ENCODE measurements at regions not wholly inside any gene's neighbourhood (a gene's known extent, or its start where the extent isn't known, plus 50 kb on each side); places are given as distances from the start of the nearest gene placed in this dataset.
"Not testable (repeated sequence)": the region's sequence is repeated elsewhere in the genome, so short reads cannot be mapped to it uniquely, and the experiment has no call there.

DNA sequence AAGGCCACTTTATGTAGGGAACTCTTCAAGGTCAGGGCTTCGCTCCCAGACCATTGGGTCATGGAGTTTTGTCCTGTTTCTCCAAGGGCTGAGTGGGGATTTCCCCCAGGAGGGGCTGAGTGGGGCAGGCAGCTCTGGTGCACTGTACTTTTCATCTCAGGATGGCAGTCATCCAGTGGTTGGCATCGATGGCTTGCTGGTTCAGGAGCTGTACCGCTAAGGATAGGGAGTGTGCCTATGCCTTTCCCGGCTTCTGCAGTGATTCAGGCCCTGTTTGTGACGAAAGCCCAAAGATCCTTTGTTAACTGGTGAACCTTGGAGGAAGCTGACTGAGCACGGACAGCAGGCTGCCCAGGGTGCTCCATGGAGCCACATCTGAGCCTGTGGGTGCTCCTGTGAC lies 100.1 kb upstream of the GADD45A start:
- no peak for DNase-seq (ENCODE audit: low read depth in 2 of 2)

- DNase-seq (ENCODE audit: low read depth in 2 of 2), result no peak
Observed at GRCh38 chr1:67586596-67586995, 98.4 kb upstream of the GADD45A start.

GRCh38 chr1:67588178-67588855 lies 96.7 kb upstream of the GADD45A start:
- no peak for DNase-seq (ENCODE audit: low read depth in 2 of 2)

DNA sequence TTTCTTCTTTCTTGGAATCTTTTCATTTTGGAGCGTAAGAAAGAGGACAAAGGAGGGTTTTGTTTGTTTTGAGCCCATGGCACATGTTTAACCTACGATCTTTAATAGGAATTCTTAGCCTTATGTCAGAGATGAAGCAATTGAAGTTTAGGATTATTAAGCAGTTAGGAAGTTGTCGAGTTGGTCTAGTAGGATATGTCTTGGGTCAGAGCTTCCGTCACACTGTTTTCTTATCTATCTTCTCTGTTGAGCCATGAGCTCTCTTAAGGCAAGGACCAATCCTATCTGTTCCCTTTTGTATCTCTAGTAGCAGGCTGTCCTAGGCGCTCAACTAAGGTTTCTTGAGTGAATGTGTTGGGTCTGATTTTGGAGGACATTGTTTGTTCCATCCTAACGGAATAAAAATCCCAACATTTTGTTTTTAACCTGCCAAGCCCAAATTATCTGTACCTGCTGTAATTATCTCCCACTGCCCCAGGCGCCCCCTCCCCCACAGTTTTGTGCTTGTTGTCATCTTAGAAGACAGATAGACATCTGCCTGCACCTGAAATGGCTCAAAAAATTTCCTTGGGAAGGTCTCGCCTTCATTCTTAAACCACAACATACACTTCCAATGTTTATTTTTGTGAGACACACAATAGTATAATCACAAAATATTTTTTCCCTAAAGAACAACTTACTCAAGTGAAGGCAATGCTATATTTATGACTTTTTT lies 95.3 kb upstream of the GADD45A start:
- DNase-seq (ENCODE audit: low read depth in 2 of 2), result no peak

GRCh38 chr1:67590329-67590728 lies 94.7 kb upstream of the GADD45A start:
- no peak for DNase-seq (ENCODE audit: low read depth in 2 of 2)

GRCh38 chr1:67594764-67595163 lies 90.2 kb upstream of the GADD45A start:
- DNase-seq (ENCODE audit: low read depth in 2 of 2), result no peak

- DNase-seq (ENCODE audit: low read depth in 2 of 2), result no peak
Observed at GRCh38 chr1:67596674-67597073, 88.3 kb upstream of the GADD45A start.

DNA sequence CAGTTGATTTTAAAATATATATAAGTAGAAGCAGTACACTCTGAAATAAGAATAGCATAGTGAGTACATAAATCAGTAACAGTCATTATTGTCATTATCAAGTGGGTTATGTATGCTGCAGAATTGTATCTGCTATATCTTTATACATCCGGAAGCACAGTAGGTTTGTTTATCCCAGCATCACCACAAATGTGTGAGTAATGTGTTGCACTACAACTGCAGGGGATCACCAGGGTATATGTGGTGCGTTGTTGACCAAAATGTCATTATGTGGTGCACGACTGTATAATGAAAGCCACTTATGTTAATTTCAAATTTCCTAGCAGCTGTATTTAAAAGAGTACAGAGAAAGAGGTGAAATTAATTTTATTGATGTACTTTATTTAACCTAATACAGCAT lies 87.7 kb upstream of the GADD45A start:
- DNase-seq (ENCODE audit: low read depth in 2 of 2), result no peak

- DNase-seq (ENCODE audit: low read depth in 2 of 2), result no peak
Observed at GRCh38 chr1:67599085-67599484, 85.9 kb upstream of the GADD45A start.

DNA sequence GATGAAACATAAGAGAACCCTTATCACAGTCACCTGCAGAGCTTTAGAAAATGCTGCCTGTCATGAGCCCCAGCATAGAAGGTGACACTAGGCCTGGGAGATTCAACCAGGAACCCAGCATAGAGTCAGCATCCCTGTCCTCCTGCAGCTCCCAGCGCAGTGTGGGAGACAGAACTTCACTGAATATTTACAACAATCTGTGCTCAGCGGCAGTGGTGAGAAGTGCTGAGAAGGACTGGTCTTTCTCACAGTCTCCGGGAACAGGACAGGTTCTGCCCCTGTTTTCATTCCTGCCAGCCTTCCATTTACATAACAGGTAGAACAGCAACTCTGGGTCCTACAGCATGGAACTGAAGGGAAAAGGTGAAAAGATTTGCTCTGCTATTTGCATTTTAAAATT lies 83.5 kb upstream of the GADD45A start:
- no peak for DNase-seq (ENCODE audit: low read depth in 2 of 2)

DNA sequence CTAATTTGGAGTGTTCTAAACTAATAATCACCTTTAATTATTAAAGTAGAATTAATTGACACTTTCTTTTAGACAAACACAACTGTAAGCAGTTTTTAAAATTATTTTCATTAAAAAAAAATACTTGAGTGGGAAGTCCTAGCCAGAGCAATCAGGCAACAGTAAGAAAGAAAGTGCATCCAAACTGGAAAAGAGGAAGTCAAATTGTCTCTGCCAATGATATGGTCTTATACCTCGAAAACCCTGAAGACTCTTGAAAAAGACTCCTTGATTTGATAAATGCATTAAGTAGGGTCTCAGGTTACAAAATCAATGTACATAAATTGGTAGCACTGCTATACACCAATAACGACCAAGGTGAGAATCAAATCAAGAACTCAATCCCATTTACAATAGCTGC lies 83.0 kb upstream of the GADD45A start:
- DNase-seq (ENCODE audit: low read depth in 2 of 2), result no peak

DNA sequence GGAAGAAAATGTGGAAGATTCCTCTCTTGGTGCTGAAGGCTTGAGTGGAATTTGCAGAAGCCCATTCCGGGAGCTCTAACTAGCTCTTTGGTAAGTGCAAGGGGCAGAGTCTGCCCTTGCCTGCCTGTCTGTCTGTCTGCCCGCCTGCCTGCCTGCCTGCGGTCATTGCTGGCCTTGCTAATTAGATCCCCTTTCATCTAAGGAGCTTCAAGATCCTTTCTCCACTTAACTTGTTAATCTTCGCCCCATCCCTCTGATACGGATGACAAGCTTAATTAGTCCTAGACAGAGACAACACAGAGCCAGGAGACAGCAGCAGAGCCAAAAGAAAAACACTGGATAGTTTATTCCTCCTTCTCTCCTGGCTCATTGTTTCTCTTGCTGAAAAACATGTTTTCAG lies 80.2 kb upstream of the GADD45A start:
- no peak for DNase-seq (ENCODE audit: low read depth in 2 of 2)

DNA sequence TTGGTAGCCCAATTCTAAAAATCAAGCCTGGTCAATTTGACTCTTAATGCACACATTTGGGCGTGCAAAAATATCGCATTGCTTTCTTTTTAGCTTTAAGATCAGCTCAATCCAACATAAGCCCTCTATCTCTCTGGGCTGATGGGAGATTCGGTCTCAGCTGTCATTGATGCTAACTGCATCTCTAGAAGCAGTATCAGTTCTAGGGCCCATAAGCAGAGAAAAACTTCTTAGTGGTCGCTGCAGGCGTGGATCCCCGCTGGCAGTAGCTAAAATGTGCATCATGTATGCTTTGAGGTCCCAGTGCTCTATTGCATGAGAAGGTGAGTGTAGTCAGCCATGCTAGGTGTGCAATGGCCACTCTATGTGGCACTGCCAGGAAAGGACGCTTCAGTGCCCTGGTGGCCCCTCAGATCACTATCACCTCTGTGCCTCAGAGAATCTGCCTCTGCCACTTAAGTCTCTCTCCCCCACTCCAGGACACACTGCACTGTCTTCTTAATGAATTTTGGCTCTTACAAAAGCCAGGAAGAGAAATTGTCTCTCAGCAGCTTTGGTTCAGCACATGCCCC lies 79.7 kb upstream of the GADD45A start:
- no peak for DNase-seq (ENCODE audit: low read depth in 2 of 2)

DNA sequence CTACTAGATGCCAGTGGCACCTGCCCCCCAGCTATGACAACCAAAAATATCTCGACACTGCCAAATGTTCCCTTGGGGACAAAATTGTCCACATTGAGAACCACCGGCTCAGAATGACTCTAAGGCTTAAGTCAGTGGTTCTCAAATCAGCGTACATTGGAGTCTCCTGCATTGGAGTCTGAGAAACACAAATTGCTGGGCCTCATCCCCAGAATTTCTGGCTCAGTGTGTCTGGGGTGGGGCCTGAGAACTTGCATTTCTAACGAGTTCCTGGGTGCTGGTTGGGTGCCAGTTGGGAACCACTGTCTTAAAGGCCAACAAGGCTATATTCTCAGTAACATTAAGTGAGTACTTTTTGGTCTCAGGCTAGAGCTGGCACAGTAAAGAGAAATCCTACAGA lies 77.7 kb upstream of the GADD45A start:
- DNase-seq (ENCODE audit: low read depth in 2 of 2), result no peak

GRCh38 chr1:67607699-67608098 lies 77.3 kb upstream of the GADD45A start:
- no peak for DNase-seq (ENCODE audit: low read depth in 2 of 2)

DNA sequence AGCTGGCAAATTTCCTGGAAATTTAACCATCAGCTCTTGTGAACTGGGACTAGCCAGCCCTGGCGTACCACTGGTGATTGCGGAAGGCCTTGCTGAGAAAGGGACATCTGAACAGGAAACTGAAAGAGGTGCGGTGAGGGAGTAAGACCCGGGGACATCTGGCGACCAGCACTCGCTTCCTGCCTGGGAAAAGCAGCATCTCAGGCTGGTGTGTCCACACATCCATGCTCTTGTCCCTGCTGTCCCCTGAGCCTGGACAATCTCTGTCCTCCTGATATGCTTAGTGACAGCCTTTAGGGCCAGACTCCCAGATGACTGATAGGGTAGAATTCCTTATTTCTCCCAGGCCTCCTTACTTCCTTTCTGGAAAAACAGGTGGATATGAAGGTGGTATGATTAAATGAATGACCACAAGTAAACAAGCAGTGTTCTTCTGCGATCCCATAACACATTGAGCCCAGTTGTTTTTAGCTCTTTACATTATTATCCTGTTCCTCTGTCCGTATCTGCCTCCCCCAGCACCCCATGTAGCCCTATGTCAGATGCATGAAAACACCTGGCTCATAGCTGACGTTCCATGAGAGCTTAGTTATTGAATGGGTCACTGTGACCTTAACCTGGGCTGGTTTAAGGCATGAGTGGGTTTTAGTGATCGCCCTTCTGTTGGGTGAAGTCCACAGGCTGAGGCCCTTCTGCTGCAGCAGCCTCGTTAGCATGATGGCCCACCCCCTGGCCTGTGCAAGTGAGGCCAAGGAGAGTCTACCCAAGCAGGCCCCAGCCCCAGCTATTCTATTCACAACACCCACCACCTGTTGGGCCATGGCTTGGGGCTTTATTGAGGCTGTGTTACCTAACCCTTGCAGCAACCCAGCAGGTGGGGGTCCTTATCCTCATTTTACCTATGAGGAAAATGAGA lies 76.1 kb upstream of the GADD45A start:
- no peak for DNase-seq (ENCODE audit: low read depth in 2 of 2)

DNA sequence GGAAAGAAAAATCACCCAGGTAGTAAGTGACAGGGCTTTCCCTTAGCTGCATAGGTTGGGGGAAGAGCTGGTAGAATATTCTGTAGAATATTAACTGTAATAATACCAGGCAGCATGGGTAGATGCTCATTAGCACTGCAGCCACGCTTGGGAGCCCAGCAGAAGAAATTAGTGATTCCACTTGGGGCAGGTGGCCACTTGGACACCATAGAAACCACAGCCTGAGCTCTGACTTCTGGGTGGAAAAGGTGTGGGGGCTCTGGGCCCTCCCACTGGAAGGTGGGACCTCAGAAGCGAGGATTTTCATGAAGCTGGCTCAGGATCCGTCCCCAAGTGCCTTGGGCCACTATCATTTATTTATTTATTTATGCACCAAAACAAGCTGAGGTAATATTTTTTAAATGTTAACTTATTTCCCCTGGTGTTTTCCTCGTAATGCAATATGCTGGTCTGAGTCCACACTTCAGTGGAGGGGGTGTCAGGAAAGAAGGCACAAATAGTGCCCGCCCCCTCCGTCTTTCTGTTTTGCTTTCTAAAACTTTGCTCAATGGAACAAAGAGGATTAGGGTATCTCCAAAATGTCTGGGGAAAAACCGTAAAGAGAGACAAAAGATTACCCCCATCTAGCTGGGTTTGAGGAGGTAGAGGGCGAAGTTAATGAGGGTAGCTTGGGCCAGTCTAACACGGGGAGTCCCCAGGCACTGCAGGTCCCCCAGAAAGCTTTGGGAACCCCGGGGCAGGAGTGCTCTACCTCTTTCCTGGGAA lies 75.2 kb upstream of the GADD45A start:
- no peak for DNase-seq (ENCODE audit: low read depth in 2 of 2)

- no peak for DNase-seq (ENCODE audit: low read depth in 2 of 2)
Observed at GRCh38 chr1:67610450-67610849, 74.6 kb upstream of the GADD45A start.

DNA sequence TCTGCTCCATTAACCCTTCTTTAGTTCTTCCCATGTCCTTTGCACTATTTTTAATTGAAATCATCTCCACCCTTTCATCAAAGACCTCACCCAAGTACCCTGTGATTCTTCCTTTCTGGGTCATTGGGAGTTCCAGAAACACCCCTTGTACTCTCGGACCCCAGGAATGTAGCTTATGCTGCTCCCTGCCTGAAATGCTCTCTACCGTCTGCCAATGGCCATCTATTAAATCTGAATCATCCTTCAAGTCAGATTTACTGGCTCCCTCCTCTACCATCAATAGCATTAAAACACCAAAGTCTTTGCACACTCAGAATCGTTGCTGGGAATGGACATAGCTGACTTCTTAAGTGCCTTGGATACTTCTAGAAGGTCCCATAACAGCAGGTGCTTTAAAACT lies 73.2 kb upstream of the GADD45A start:
- no peak for DNase-seq (ENCODE audit: low read depth in 2 of 2)

DNA sequence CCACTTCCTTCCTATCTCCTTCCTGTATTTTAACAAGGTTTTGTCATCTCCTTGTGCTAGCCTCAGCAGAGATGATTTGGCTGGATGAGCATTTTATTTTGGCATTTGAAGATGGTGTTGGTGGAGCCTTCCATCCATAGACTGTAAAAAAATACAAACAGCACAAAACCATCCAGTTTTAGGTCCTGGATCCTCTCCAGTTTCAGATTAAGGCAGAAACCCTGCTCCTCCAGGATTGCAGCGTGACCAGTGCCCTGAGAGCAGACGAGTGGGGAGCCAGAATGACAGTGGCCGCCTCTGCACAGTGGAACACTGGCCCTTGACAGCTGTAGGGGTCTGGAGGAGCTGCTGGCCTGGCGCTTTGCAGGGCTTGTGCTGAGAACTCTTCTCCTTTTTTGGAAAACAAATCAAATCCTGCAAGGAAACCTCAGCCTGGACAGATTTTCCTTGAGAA lies 72.2 kb upstream of the GADD45A start:
- DNase-seq (ENCODE audit: low read depth in 2 of 2), result no peak

- not testable (repeated sequence) for DNase-seq (ENCODE audit: low read depth in 2 of 2)
Observed at GRCh38 chr1:67613479-67613878, 71.5 kb upstream of the GADD45A start.

Measured in stimulated activated CD8-positive, alpha-beta memory T cell treated with anti-CD3 and anti-CD28 coated beads, Interleukin-7, amount 100 ng/mL, for 1 hour (primary cell).